ENCODE measurements at regions not wholly inside any gene's neighbourhood (a gene's known extent, or its start where the extent isn't known, plus 50 kb on each side); places are given as distances from the start of the nearest gene placed in this dataset.
"Not testable (repeated sequence)": the region's sequence is repeated elsewhere in the genome, so short reads cannot be mapped to it uniquely, and the experiment has no call there.

- no peak for DNase-seq
These were observed 245.3 kb upstream of the UFL1 start for GRCh38 chr6:96276305-96276704.

- DNase-seq = no peak
These were observed 244.8 kb upstream of the UFL1 start for GRCh38 chr6:96276856-96277255.

- no peak for DNase-seq
These were observed 242.5 kb upstream of the UFL1 start for GRCh38 chr6:96279084-96279483.

- DNase-seq = no peak
These were observed 235.1 kb upstream of the UFL1 start for GRCh38 chr6:96286503-96286902.

GRCh38 chr6:96299525-96299924 is 222.1 kb upstream of the UFL1 start:
- DNase-seq = no peak

GRCh38 chr6:96301023-96301422 is 220.6 kb upstream of the UFL1 start:
- DNase-seq = peak in 1 of 3 experiments; percentile 2

- peak in 1 of 3 experiments; percentile 4 for DNase-seq
These were observed 219.8 kb upstream of the UFL1 start for GRCh38 chr6:96301781-96302180.

GRCh38 chr6:96302991-96303390 is 218.6 kb upstream of the UFL1 start:
- no peak for DNase-seq

GRCh38 chr6:96304997-96305396 is 216.6 kb upstream of the UFL1 start:
- no peak for DNase-seq

GRCh38 chr6:96330884-96331283 is 190.7 kb upstream of the UFL1 start:
- DNase-seq = no peak

- no peak for DNase-seq
These were observed 181.4 kb upstream of the UFL1 start for GRCh38 chr6:96340164-96340563.

GRCh38 chr6:96345501-96345900 is 176.1 kb upstream of the UFL1 start:
- no peak for DNase-seq

- no peak for DNase-seq
These were observed 140.4 kb upstream of the UFL1 start for GRCh38 chr6:96381246-96381645.

GRCh38 chr6:96391776-96392360 is 129.7 kb upstream of the UFL1 start:
- DNase-seq = peak; percentile 88 to 98 (median 96)

GRCh38 chr6:96394727-96395126 is 126.9 kb upstream of the UFL1 start:
- DNase-seq = peak in 1 of 3 experiments; percentile 25

GRCh38 chr6:96410467-96410866 is 111.1 kb upstream of the UFL1 start:
- no peak for DNase-seq

- peak in 1 of 3 experiments; percentile 50 for DNase-seq
These were observed 101.3 kb upstream of the UFL1 start for GRCh38 chr6:96420294-96420693.

- DNase-seq = no peak
These were observed 87.7 kb upstream of the UFL1 start for GRCh38 chr6:96433950-96434349.

- no peak for DNase-seq
These were observed 85.2 kb upstream of the UFL1 start for GRCh38 chr6:96436398-96436797.

- not testable (repeated sequence) for DNase-seq
These were observed 84.4 kb upstream of the UFL1 start for GRCh38 chr6:96437228-96437627.

GRCh38 chr6:96450082-96450769 is 71.4 kb upstream of the UFL1 start:
- no peak for DNase-seq

- no peak for DNase-seq
These were observed 70.9 kb upstream of the UFL1 start for GRCh38 chr6:96450770-96451130.

- DNase-seq = no peak
These were observed 62.8 kb upstream of the UFL1 start for GRCh38 chr6:96458771-96459170.

GRCh38 chr6:96460052-96460700 is 61.4 kb upstream of the UFL1 start:
- peak; percentile 36 to 92 (median 79) for DNase-seq
